SW 1271 (cell line): ENCODE measurements at regions not wholly inside any gene's neighbourhood (a gene's known extent, or its start where the extent isn't known, plus 50 kb on each side); places are given as distances from the start of the nearest gene placed in this dataset.
"Not testable (repeated sequence)": the region's sequence is repeated elsewhere in the genome, so short reads cannot be mapped to it uniquely, and the experiment has no call there.

Source experiments
- DNase-seq, 2 experiments: peaks; one replicate each; lab custom pipeline; 2025; lab: John Stamatoyannopoulos, UW

DNA sequence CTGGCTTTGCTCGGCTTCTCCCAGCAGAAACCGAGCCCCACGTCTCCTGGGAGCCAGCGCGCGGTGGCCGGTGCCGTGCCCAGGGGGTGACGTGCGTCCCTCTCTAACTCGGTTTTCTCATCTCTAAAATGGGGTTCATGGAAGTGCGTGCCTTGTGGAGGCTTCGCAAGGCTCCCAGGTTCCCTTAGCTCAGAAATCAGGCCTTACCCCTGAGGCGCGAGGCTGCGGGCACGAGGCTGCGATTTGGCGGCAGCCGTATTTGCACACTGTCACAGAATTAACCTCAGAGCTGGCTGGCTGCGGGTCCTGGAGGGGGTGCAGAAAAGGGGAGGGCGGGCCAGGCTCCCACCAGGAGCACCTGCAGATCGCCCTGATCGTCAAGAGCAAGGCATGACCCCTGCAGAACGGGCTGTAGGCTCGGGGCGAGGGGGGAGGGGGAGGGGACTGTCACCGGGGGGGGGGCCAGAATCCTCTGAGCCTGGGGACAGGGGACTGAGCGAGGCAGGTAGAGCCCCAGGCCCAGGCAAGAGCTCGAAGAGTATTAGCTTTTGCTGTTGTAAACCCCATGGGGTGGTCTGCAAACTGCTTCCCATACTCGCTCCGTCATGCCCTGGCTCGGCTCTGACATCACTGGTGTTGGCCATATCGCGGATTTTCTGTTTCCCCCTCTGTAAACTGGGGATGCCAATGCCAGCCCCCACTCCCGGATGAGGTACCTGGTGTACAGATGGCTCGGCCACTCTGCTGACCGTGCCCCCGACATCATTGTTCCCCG, 62.2 kb downstream of the CCNE1 start:
- DNase-seq = no peak

DNA sequence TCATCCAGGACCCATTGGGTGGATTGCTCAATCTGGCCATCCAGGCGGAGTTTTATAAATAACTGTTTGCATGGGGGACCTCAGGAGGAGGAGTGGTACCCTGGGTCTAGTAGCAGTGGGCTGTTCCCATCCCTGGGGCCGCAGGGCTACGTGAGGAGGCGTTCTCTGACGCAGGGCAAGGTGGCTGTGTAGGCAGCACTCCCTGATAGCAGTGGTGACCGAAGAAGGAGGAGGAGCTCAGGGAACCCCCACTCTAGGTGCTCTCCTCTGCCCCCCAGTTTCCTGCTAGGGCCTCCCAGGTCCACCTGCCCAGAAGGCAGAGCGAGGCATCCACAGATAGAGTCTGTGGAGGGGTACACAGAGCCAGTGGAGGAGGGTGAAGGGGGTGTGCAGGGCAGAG, 64.1 kb downstream of the CCNE1 start:
- DNase-seq = no peak

DNA sequence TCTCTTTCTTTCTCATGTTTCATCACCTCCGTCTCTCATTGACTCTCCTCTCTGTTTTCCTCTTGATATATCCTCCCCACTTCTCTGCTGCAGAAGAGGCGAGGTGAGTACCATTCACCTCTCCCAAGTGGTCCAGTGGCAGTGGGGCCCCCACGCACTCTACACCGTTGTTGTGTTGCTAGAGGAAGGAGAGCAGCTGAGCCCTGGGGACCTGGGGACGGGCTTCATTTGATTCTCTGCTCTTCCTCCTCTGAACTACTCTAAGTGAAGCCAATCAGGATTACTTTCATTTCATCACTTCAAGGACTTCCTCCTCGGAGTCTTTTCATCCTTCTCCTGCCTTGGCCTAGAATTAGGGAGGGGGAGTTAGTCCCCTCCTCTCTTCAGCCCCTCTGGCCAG, 64.6 kb downstream of the CCNE1 start:
- DNase-seq = no peak

DNA sequence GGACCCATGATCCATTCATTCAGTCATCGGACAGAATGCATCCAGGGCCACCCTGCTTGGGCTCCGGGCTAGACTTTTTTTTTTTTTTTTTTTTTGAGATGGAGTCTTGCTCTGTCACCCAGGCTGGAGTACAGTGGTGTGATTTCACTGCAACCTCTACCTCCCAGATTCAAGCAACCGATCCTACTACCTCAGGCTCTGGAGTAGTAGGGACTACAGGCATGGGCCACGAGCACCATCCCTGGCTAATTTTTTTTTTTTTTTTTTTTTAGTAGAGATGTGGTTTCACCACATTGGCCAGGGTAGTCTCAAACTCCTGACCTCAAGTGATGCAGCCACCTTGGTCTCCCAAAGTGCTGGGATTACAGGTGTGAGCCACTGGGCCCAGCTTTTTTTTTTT, 65.1 kb downstream of the CCNE1 start:
- DNase-seq = not testable (repeated sequence)

DNA sequence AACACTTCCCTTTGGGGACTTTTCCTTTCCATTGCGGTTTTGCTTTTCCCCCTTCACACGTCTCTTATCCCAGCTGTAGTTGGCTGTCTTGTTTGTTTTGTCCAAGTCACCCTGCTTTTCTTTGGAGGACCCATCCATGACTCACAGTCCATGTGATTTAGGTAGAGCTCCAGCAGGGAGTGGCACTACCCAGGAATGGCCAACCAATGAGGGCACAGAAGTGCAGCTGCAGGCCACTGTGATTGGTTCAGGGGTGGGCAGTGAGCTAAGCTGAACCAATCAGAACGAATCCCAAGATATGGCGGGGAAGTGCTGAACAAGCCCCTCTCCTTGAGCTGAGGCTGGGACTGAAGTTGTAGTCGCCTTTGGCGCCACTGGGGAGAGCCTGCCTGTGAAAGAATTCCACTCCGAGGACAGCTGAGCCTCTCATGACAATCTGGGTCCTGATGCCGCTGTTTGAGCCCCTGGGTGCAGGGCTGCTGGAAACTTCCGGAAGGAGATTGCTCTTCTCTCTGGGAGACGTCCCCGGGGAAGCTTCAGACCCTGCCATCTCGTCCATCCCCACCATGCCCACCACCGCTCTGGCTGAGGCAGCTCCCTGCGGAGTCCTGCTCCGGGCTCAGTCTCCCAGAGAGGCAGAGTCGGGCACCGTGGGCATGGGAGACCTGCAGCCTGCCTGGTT, 62.9 kb upstream of the URI1 start:
- DNase-seq = peak in 1 of 2 experiments; percentile 35

DNA sequence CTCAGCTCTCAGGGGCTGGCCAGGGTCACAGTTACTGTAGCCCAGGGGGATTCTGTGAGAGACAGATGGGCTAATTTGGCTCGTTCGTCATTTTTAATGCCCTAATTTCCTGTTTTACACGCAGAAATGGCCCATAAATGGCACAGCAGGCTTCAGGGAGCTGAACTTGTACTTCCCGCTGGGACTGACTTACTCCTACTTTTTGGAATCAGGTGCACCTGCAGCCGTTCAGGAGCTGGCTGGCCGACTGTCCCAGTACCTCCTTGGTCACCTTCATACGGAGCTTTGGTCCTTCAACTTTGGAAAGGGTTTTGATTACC, 62.4 kb upstream of the URI1 start:
- DNase-seq = no peak

DNA sequence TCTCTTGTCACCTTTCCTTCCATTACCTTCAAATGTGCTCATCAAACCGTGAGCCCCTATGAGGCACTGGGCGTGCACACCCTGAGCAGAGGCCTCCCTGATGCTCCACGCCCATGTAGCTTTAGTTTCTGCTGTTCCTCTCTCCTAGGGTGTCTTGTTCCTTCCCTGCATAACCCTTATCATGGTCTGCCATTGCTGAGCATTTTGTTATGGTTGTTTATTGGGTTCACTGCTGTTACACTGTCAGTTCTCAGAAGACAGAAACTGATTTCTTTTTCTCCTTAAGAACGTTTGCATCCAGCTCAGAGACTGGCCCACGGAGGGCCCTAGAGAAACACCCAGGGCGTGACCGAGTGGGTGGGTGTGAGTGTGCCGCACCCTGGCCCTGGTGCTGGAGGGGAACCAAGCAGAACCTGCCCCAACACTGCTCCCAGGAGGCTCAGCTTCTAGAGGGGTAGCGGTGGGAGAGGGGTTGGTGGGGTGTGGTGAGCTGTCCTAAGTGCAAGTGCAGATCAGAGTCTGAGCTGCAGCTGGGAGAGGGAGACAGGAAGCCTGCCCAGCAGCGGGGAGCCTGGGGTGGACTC, 61.4 kb upstream of the URI1 start:
- no peak for DNase-seq

DNA sequence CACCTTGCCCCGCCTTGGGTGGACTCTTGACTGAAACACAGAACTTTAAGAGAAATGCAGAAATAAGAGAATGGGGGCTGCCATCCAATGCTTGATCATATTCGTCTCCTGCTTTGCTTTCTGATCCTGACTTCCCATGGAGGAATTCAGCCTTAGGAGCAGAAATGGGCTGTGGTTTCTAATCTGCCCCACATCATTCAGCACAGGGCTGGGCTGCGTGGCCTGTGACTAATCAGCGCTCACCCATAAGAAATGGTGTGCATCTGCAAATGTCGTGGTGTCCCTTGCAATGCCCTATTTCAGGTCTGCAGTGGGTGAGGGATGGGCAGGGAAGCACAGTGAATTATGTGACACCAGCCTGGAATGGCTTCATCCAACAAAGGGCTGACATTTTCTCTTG, 60.7 kb upstream of the URI1 start:
- DNase-seq = no peak

DNA sequence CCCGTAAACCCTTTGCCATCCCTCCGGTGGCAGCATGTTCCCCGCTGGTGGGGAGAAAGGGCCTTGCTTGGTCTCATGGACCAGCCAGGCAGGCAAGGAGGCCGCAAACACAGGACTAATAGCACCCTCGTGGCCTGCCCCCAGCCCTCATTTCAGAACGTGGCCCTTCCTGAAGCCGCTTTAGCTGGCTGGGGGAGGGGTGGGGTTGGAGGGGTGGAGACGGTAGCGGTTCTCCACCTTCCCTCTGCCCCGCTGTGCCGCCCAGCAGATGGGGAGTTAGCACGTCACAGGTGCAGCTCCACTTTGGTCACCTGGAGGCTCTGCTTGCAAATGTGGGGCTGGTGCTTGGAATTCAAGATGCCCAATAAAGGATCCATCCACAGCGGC, 59.3 kb upstream of the URI1 start:
- DNase-seq = no peak

DNA sequence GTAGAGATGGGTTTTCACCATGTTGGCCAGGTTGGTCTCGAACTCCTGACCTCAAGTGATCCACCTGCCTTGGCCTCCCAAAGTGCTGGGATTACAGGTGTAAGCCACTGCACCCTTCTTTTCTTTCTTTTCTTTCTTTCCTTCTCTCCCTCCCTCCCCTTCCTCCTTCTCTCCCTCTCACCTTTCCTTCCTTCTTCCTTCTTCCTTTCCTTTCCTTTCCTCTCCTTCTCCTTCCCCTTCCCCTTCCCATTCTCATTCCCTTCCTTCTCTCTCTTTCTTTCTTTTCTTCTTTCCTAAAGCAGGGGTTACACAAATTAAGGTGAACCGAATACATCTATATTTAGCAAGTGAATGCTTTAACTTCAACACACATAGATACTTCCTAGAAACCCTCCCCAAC, 58.0 kb upstream of the URI1 start:
- no peak for DNase-seq

DNA sequence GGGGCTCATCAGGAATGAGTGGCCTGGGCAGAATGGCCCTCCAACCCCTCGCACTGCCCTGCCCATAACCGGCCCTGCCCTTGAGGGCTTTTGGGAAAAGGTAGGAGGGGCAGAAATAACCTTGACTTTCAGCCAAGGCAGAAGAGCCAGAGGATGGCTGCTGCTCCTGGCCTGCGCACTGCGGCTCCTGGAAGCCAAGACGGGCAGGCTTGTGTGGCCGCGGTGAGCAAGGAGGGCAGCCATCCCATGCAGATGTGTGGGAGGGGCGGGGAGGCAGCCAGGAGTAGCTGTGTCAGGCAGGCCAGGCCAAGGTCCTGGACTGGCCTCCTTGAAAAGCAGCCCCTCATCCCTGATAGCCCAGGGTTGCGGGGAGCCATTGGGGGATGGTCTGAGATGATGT, 57.6 kb upstream of the URI1 start:
- no peak for DNase-seq

DNA sequence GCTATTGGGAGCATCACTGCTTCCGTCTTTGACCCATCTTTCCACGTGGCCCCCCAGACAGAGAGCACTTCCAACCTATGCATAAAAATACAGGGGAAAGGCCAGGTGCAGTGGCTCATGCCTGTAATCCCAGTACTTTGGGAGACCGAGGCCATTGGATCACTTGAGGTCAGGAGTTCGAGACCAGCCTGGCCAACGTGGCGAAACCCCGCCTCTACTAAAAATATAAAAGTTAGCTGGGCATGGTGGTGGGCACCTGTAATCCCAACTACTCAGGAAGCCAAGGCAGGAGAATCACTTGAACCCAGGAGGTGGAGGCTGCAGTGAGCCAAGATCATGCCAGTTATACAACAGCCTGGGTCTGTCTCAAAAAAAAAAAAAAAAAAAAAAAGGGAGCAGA, 55.9 kb upstream of the URI1 start:
- not testable (repeated sequence) for DNase-seq

DNA sequence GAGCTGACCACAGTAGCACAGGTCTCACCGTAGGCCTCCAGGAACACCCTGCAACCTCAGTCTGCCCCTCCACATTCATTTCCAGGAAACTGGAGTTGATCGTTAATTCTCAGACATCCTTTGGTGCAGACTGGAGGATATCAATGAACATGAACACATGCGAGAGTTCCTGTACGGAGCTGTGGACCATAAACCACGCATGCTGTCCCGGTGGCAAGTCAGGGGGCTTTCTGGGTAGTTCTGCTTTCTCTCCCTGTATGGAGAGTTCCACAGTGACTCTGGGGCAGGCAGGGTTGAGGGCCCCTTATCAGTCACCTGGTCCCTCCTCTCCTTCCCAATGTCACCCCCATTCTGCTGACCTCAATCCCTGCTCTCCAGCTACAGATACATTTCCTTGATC, 55.5 kb upstream of the URI1 start:
- DNase-seq = no peak

DNA sequence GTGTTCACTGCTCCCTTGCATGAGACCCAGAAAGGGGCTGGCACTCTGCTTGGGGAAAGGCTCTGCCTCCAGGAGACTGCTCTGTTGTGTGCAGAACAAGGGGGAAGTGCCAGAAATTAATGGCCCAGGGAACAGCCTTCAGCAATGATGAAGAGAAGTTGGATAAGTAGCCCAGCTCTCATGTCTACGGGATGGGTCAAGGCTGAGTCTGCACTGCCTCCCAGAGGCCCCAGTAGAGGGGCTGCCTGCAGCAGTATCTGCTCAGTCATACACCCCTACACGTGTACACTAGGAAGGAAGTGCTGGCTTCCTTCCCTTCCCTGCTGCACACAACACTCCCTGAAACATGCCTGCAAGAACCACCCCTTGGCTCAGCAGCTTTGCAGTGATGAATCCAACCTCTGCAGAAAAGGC, 54.6 kb upstream of the URI1 start:
- DNase-seq = no peak

DNA sequence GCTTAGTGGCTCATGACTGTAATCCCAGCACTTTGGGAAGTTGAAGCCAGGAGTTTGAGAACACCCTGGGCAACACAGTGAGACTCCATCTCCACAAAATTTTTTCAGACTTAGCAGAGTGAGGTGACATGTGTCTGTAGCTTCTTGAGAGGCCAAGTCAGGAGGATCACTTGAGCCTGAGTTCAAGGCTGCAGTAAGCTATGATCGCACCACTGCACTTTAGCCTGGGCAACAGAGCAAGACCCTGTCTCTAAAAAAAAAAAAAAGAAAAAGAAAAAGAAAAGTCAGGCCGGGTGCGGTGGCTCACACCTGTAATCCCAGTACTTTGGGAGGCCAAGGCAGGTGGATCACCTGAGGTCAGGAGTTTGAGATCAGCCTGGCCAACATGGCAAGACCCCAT, 54.0 kb upstream of the URI1 start:
- not testable (repeated sequence) for DNase-seq

DNA sequence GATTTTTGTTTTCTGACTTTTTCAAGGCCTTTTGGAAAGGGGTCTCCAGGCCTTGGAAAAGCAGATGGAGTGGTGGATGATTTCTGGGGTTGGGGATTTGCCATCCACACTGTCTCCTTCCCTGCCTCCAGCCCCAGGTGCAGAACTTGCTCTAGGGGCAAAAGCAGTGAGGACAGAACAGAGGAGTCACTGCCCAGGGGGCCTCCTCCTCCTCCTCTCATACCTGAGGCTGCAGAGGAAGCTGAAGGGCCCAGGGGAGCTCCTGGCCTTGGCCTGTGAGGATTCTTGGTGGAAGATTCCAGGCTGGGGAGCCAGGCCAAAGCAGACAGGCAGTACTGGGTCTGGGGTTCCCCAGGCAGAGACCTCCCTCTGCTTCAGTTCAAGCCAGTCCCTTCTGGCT, 52.3 kb upstream of the URI1 start:
- DNase-seq = no peak

DNA sequence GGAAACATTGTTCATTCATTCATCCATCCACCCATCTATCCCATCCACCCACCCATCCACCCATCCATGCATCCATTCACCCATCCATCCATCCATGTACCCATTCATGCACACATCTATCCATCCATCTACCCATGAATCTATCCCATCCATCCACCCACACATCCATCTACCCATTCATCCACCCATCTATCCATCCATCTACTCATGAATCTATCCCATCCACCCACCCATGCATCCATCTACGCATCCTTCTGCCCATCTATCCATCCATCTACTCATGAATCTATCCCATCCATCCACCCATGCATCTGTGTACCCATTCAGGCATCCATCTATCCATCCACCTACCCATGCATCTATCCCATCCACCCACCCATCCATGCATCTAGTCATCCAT, 51.6 kb upstream of the URI1 start:
- no peak for DNase-seq
